Left lung (tissue), 4 donors: ENCODE measurements at regions not wholly inside any gene's neighbourhood (a gene's known extent, or its start where the extent isn't known, plus 50 kb on each side); places are given as distances from the start of the nearest gene placed in this dataset.

Experiments used
- ATAC-seq: fragments of 200-7000 bp; cut with Tn5 transposase; one replicate; pipeline ENCODE4 v1.9.1; 2020; ENCODE audit warnings: moderate library complexity
- DNase-seq, 4 donors: peaks; one replicate each; pipeline ENCODE4 v3.0.0-alpha.2; 2013 to 2020
- H3K27ac ChIP-seq, 2 donors: fragments of 200-600 bp; sonication (generic) in 1 of 2; one replicate each; pipeline versions ENCODE4 v1.5.0 to v1.8.0; 2020 to 2021
- H3K27me3 ChIP-seq, 2 donors: fragments of 200-600 bp; sonication (generic) in 1 of 2; one replicate each; pipeline versions ENCODE4 v1.5.0 to v1.8.0; 2020 to 2021
- H3K36me3 ChIP-seq, 2 donors: fragments of 200-600 bp; sonication (generic) in 1 of 2; one replicate each; pipeline versions ENCODE4 v1.5.0 to v1.8.0; 2020 to 2021
- H3K4me1 ChIP-seq, 2 donors: fragments of 200-600 bp; one replicate each; pipeline ENCODE4 v1.8.0; 2021
- H3K4me3 ChIP-seq, 2 donors: fragments of 200-600 bp; sonication (generic) in 1 of 2; one replicate each; pipeline versions ENCODE4 v1.5.0 to v1.8.0; 2020 to 2021; ENCODE audit warnings: mild to moderate bottlenecking in 1 of 2
- H3K9me3 ChIP-seq, 2 donors: fragments of 200-600 bp; sonication (generic) in 1 of 2; one replicate each; pipeline versions ENCODE4 v1.5.0 to v1.8.0; 2020 to 2021
- intact Hi-C, 2 donors: fragments of 100-400 bp; cut with DNase I; formaldehyde crosslinking; loops; one replicate each; pipeline versions ENCODE4 v1.11.2 to v1.14.2; 2022
- TF ChIP-seq, protein P1 (sequence below), 2 donors: fragments of 200-600 bp; sonication (generic) in 1 of 2; IDR thresholded peaks; one replicate each; pipeline versions ENCODE4 v1.5.0 to v1.8.0; 2021; ENCODE audit warnings: antibody characterized with exemption in 2 of 2
- donor health status: DM: no; HTN: yes; CAD: no.
- donor health status: DM: no; HTN: no; CAD: no.

DNA sequence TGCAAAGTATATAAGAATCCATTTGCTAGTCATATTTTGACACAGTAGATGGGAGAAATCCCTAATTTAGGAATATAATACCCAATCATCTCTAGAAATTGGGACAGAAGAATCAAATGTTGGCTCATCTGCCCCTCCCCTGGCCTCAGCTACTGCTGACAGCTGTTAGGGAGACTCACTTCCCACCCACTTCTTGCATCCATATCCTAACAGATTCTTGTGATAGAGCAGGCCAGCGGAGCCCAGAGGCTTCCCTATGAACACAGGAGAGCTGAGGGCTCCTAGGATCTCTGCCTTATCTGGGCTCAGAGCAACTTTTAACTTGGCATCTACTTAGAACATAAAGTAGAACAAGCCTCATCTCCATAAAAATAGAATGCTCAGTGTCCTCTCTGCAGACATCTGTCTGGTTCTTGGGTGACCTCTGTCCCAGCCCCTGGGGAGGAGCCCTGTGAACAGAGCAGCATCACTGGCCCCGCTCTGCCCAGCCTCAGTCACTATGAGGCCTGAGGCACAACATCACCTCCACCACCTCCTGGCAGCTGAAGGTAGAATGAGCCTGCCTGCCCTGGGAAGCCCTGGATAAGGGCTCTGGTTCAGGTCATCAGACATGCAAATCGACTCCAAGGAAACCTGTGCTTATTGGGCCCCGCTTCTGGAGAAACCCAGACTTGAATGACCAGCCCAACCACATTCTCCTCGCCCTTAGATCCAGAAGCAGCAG lies 229.7 kb downstream of the ANKRD36B start:
- DNase-seq (peak in 2 of 4 donors; percentile 18 to 45), ATAC-seq (peak; percentile 43)
- no peaks in the 10 kb centered on the region for H3K9me3 ChIP-seq
- no peak overlapping the region for H3K4me3 ChIP-seq
- peaks cover 0 to 4% of the 10 kb centered on the region in 2 donors for H3K27me3 ChIP-seq
- TF ChIP-seq, protein P1, sequence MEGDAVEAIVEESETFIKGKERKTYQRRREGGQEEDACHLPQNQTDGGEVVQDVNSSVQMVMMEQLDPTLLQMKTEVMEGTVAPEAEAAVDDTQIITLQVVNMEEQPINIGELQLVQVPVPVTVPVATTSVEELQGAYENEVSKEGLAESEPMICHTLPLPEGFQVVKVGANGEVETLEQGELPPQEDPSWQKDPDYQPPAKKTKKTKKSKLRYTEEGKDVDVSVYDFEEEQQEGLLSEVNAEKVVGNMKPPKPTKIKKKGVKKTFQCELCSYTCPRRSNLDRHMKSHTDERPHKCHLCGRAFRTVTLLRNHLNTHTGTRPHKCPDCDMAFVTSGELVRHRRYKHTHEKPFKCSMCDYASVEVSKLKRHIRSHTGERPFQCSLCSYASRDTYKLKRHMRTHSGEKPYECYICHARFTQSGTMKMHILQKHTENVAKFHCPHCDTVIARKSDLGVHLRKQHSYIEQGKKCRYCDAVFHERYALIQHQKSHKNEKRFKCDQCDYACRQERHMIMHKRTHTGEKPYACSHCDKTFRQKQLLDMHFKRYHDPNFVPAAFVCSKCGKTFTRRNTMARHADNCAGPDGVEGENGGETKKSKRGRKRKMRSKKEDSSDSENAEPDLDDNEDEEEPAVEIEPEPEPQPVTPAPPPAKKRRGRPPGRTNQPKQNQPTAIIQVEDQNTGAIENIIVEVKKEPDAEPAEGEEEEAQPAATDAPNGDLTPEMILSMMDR (IDR thresholded peaks at IDR 0.05): no peak
- intact Hi-C loops: no loop called here
- no peaks in the 10 kb centered on the region for H3K4me1 ChIP-seq
- no peak overlapping the region for H3K27ac ChIP-seq
- no peaks in the 10 kb centered on the region for H3K36me3 ChIP-seq

GRCh38 chr2:97355887-97356286 lies 233.8 kb downstream of the ANKRD36B start:
- no peak overlapping the region for H3K4me3 ChIP-seq
- DNase-seq: no peak
- intact Hi-C loops: no loop called here
- TF ChIP-seq, protein P1 (IDR thresholded peaks at IDR 0.05): no peak
- no peak for ATAC-seq
- no peaks in the 10 kb centered on the region for H3K9me3 ChIP-seq
- no peaks in the 10 kb centered on the region for H3K4me1 ChIP-seq
- H3K27ac ChIP-seq: no peak overlapping the region
- H3K36me3 ChIP-seq: no peaks in the 10 kb centered on the region
- peaks cover 0 to 14% of the 10 kb centered on the region in 2 donors for H3K27me3 ChIP-seq

DNA sequence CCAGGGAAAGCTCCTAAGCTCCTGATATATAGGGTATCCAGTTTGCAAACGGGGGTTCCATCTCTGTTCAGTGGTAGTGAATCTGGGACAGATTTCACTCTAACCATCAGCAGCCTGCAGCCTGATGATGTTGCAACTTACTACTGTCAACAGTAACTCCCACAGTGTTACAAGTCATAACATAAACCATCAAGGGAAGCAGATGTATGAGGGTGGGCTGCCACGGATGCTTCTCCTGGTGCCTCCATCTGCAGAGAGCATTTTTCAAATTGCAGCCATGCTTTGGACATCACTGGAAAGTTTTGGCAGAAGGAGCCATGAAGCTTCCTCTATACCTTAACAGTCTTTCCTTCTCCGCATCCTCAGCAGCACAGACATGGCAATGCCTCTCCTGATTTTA lies 234.5 kb downstream of the ANKRD36B start:
- Histone ChIP-seq H3K27me3 (peaks cover 0 to 14% of the 10 kb centered on the region in 2 donors), H3K4me1 (no peaks in the 10 kb centered on the region), H3K4me3 (no peak overlapping the region), H3K9me3 (no peaks in the 10 kb centered on the region), H3K36me3 (no peaks in the 10 kb centered on the region), H3K27ac (no peak overlapping the region)
- intact Hi-C loops: no loop called here
- TF ChIP-seq, protein P1 (IDR thresholded peaks at IDR 0.05): no peak
- ATAC-seq (no peak), DNase-seq (no peak)

GRCh38 chr2:97354576-97354975 lies 235.1 kb downstream of the ANKRD36B start:
- H3K9me3 ChIP-seq: no peaks in the 10 kb centered on the region
- H3K36me3 ChIP-seq: no peaks in the 10 kb centered on the region
- peak in 1 of 4 donors; percentile 22 for DNase-seq
- TF ChIP-seq, protein P1 (IDR thresholded peaks at IDR 0.05): no peak
- H3K4me1 ChIP-seq: no peaks in the 10 kb centered on the region
- no peak for ATAC-seq
- H3K27ac ChIP-seq: no peak overlapping the region
- peaks cover 0 to 14% of the 10 kb centered on the region in 2 donors for H3K27me3 ChIP-seq
- intact Hi-C loops: no loop called here
- no peak overlapping the region for H3K4me3 ChIP-seq

DNA sequence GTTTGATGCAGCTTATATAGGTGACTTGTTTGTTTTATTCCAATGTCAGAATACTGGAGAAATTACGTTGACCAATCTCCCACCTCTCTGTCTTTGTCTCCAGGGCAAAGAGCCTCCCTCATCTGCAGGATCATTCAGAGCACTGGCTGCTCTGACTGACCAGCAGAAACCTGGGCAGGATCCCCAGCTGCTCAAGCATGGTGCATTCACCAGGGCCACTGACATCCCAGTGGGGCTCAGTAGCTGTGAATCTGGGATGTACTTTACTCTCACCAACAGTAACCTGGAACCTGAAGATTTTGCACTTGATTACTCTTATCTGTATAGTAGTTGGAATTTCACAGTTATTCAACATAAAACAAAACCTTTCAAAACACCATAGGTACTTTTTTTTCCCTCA lies 235.9 kb downstream of the ANKRD36 start:
- Histone ChIP-seq H3K27ac (no peak overlapping the region), H3K27me3 (peaks cover 0 to 7% of the 10 kb centered on the region in 2 donors), H3K4me1 (no peaks in the 10 kb centered on the region), H3K36me3 (no peaks in the 10 kb centered on the region), H3K9me3 (no peaks in the 10 kb centered on the region), H3K4me3 (no peak overlapping the region)
- TF ChIP-seq, protein P1 (IDR thresholded peaks at IDR 0.05): no peak
- DNase-seq: no peak
- intact Hi-C loops: no loop called here
- no peak for ATAC-seq
